ENCODE measurements at regions not wholly inside any gene's neighbourhood (a gene's known extent, or its start where the extent isn't known, plus 50 kb on each side); places are given as distances from the start of the nearest gene placed in this dataset.
"Not testable (repeated sequence)": the region's sequence is repeated elsewhere in the genome, so short reads cannot be mapped to it uniquely, and the experiment has no call there.

GRCh38 chrX:35392232-35392631 lies 405.9 kb upstream of the MAGEB16 start:
- H3K4me3 ChIP-seq (ENCODE audit: low read depth, low read length), result no peak overlapping the region
- no peak for TF ChIP-seq CTCF (IDR thresholded peaks at IDR 0.05; ENCODE audit: borderline replicate concordance, insufficient read depth, low read depth, low read length)

- H3K4me3 ChIP-seq (ENCODE audit: low read depth, low read length), result no peak overlapping the region
- no peak for TF ChIP-seq CTCF (IDR thresholded peaks at IDR 0.05; ENCODE audit: borderline replicate concordance, insufficient read depth, low read depth, low read length)
Measured at GRCh38 chrX:35406386-35406785, 391.8 kb upstream of the MAGEB16 start.

GRCh38 chrX:35416782-35417181 lies 381.4 kb upstream of the MAGEB16 start:
- no peak for TF ChIP-seq CTCF (IDR thresholded peaks at IDR 0.05; ENCODE audit: borderline replicate concordance, insufficient read depth, low read depth, low read length)

GRCh38 chrX:35432056-35432455 lies 366.1 kb upstream of the MAGEB16 start:
- no peak for TF ChIP-seq CTCF (IDR thresholded peaks at IDR 0.05; ENCODE audit: borderline replicate concordance, insufficient read depth, low read depth, low read length)
- no peak overlapping the region for H3K4me3 ChIP-seq (ENCODE audit: low read depth, low read length)

More at GRCh38 chrX:35416782-35417181, 381.4 kb upstream of the MAGEB16 start:
- H3K4me3 ChIP-seq (ENCODE audit: low read depth, low read length), result no peak overlapping the region

- TF ChIP-seq CTCF (IDR thresholded peaks at IDR 0.05; ENCODE audit: borderline replicate concordance, insufficient read depth, low read depth, low read length), result no peak
- no peak overlapping the region for H3K4me3 ChIP-seq (ENCODE audit: low read depth, low read length)
Measured at GRCh38 chrX:35439034-35439660, 359.0 kb upstream of the MAGEB16 start.

GRCh38 chrX:35439692-35440091 lies 358.4 kb upstream of the MAGEB16 start:
- no peak overlapping the region for H3K4me3 ChIP-seq (ENCODE audit: low read depth, low read length)
- TF ChIP-seq CTCF (IDR thresholded peaks at IDR 0.05; ENCODE audit: borderline replicate concordance, insufficient read depth, low read depth, low read length), result no peak

- H3K4me3 ChIP-seq (ENCODE audit: low read depth, low read length), result no peak overlapping the region
- TF ChIP-seq CTCF (IDR thresholded peaks at IDR 0.05; ENCODE audit: borderline replicate concordance, insufficient read depth, low read depth, low read length), result no peak
Measured at GRCh38 chrX:35442421-35442820, 355.7 kb upstream of the MAGEB16 start.

- H3K4me3 ChIP-seq (ENCODE audit: low read depth, low read length), result not testable (repeated sequence)
Measured at GRCh38 chrX:35443091-35443582, 355.0 kb upstream of the MAGEB16 start.
